ENCODE measurements at regions not wholly inside any gene's neighbourhood (a gene's known extent, or its start where the extent isn't known, plus 50 kb on each side); places are given as distances from the start of the nearest gene placed in this dataset.

DNA sequence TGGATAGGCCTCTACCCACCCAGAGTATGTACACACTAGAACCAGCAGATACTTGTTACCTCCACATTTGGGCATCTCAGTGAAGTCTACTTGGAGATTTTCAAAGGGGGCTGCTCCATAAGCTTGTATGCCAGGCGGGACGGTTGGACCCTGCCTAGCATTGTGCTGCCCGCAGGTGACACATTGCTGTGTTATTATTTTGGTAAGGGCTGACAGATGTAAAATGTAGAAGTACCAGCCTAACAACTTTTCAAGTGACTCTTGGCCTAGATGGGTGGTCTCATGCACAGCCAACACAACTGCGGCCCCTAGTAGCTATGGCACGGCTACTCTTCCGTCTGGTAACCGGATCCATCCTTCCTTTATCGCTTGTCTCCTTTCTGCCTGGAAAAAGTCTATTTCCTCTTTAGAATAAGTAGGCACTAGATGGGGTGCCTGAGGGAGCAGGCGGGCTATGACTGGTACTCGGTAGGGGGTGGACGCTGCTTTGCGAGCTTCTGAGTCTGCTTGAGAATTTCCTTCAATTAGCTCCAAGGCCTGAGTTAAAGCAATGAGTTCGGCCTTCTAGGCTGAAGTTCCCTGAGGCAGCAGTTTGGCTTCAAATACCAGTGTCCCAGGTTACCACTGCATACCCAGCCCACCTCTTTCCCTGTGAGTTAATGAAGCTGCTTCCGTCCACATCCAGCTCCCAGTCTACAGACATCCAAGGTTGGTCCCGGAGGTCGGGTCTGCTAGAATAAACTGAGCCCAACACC lies 405.3 kb downstream of the TGFB2 start:
- DNase-seq (ENCODE audit: low read depth) = no peak
- TF ChIP-seq MYC (IDR thresholded peaks at IDR 0.05; ENCODE audit: low read depth, low read length) (no peak), POLR2A (IDR thresholded peaks at IDR 0.05; ENCODE audit: extremely low read depth, insufficient read length) (no peak)
- TF ChIP-seq, protein P1, sequence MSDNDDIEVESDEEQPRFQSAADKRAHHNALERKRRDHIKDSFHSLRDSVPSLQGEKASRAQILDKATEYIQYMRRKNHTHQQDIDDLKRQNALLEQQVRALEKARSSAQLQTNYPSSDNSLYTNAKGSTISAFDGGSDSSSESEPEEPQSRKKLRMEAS (IDR thresholded peaks at IDR 0.05; ENCODE audit: low read depth, low read length) = no peak
- TF ChIP-seq, protein P2, sequence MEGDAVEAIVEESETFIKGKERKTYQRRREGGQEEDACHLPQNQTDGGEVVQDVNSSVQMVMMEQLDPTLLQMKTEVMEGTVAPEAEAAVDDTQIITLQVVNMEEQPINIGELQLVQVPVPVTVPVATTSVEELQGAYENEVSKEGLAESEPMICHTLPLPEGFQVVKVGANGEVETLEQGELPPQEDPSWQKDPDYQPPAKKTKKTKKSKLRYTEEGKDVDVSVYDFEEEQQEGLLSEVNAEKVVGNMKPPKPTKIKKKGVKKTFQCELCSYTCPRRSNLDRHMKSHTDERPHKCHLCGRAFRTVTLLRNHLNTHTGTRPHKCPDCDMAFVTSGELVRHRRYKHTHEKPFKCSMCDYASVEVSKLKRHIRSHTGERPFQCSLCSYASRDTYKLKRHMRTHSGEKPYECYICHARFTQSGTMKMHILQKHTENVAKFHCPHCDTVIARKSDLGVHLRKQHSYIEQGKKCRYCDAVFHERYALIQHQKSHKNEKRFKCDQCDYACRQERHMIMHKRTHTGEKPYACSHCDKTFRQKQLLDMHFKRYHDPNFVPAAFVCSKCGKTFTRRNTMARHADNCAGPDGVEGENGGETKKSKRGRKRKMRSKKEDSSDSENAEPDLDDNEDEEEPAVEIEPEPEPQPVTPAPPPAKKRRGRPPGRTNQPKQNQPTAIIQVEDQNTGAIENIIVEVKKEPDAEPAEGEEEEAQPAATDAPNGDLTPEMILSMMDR (IDR thresholded peaks at IDR 0.05; ENCODE audit: low read depth, low read length) = no peak
- no peak overlapping the region for H3K4me3 ChIP-seq (ENCODE audit: low read depth, low read length)

GRCh38 chr1:218751208-218751948 lies 406.2 kb downstream of the TGFB2 start:
- H3K4me3 ChIP-seq (ENCODE audit: low read depth, low read length) = no peak overlapping the region
- no peak for DNase-seq (ENCODE audit: low read depth)
- TF ChIP-seq POLR2A (IDR thresholded peaks at IDR 0.05; ENCODE audit: extremely low read depth, insufficient read length) (no peak), MYC (IDR thresholded peaks at IDR 0.05; ENCODE audit: low read depth, low read length) (no peak)
- TF ChIP-seq, protein P2 (IDR thresholded peaks at IDR 0.05; ENCODE audit: low read depth, low read length) = no peak
- TF ChIP-seq, protein P1 (IDR thresholded peaks at IDR 0.05; ENCODE audit: low read depth, low read length) = no peak

GRCh38 chr1:218752126-218752525 lies 407.0 kb downstream of the TGFB2 start:
- no peak for DNase-seq (ENCODE audit: low read depth)
- no peak overlapping the region for H3K4me3 ChIP-seq (ENCODE audit: low read depth, low read length)
- TF ChIP-seq, protein P1 (IDR thresholded peaks at IDR 0.05; ENCODE audit: low read depth, low read length) = no peak
- no peak for TF ChIP-seq POLR2A (IDR thresholded peaks at IDR 0.05; ENCODE audit: extremely low read depth, insufficient read length)
- TF ChIP-seq, protein P2 (IDR thresholded peaks at IDR 0.05; ENCODE audit: low read depth, low read length) = no peak

DNA sequence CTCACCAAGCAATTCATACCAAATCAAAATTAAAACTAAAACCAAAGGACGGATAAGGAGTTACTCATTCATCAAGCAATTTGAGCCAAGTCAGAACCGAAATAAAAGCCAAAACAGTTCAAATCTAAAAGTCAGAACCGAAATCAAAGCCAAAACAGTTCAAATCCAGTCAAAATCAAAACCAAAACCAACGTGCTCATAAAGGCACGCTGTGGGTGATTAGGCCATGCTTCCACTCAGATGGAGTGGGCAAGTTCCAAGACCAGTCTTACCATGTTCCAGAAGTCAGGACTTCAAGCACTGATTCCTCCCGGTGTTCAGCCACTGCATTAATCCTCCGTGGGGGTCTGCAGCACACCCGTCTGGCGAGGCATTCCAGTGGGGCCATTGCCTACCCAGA lies 409.3 kb downstream of the TGFB2 start:
- H3K4me3 ChIP-seq (ENCODE audit: low read depth, low read length) = no peak overlapping the region
- no peak for DNase-seq (ENCODE audit: low read depth)
- no peak for TF ChIP-seq POLR2A (IDR thresholded peaks at IDR 0.05; ENCODE audit: extremely low read depth, insufficient read length)
- TF ChIP-seq, protein P1 (IDR thresholded peaks at IDR 0.05; ENCODE audit: low read depth, low read length) = no peak
- TF ChIP-seq, protein P2 (IDR thresholded peaks at IDR 0.05; ENCODE audit: low read depth, low read length) = no peak
- no peak for TF ChIP-seq MYC (IDR thresholded peaks at IDR 0.05; ENCODE audit: low read depth, low read length)

GRCh38 chr1:218755128-218755527 lies 410.0 kb downstream of the TGFB2 start:
- no peak for DNase-seq (ENCODE audit: low read depth)
- TF ChIP-seq, protein P2 (IDR thresholded peaks at IDR 0.05; ENCODE audit: low read depth, low read length) = no peak
- TF ChIP-seq, protein P1 (IDR thresholded peaks at IDR 0.05; ENCODE audit: low read depth, low read length) = no peak
- TF ChIP-seq POLR2A (IDR thresholded peaks at IDR 0.05; ENCODE audit: extremely low read depth, insufficient read length) (no peak), MYC (IDR thresholded peaks at IDR 0.05; ENCODE audit: low read depth, low read length) (no peak)
- H3K4me3 ChIP-seq (ENCODE audit: low read depth, low read length) = no peak overlapping the region

All from NB4 (cell line).